Upper lobe of left lung (tissue), 6 donors: ENCODE measurements at regions not wholly inside any gene's neighbourhood (a gene's known extent, or its start where the extent isn't known, plus 50 kb on each side); places are given as distances from the start of the nearest gene placed in this dataset.

Experiments
- ATAC-seq, 2 donors: fragments of 200-7000 bp; cut with Tn5 transposase; one replicate each; pipeline ENCODE4 v1.9.1; 2022; ENCODE audit warnings: mild to moderate bottlenecking in 2 of 2, moderate library complexity in 2 of 2; ENCODE audit not compliant: low FRiP score in 2 of 2
- DNase-seq, 2 donors: peaks; one replicate each; pipeline ENCODE4 v3.0.0-alpha.2; 2019 to 2020
- H3K27ac ChIP-seq, 4 donors: fragments of 200-600 bp; sonication (generic); one replicate each; pipeline ENCODE4 v1.5.1; 2016 to 2019
- H3K27me3 ChIP-seq, 4 donors: fragments of 200-600 bp; sonication (generic); one replicate each; pipeline ENCODE4 v1.5.1; 2017 to 2019
- H3K36me3 ChIP-seq, 4 donors: fragments of 200-600 bp; sonication (generic); one replicate each; pipeline ENCODE4 v1.5.1; 2016 to 2019
- H3K4me1 ChIP-seq, 4 donors: fragments of 200-600 bp; sonication (generic); one replicate each; pipeline ENCODE4 v1.5.1; 2018 to 2019
- H3K4me3 ChIP-seq, 4 donors: fragments of 200-600 bp; sonication (generic); one replicate each; pipeline ENCODE4 v1.5.1; 2017 to 2019; ENCODE audit warnings: mild to moderate bottlenecking in 2 of 4, moderate library complexity in 1 of 4
- H3K9me3 ChIP-seq, 4 donors: fragments of 200-600 bp; sonication (generic); one replicate each; pipeline ENCODE4 v1.5.1; 2018 to 2019
- CTCF ChIP-seq, 6 experiments: fragments of 450-650 bp in 4 of 6; fragments of 200-600 bp in 2 of 6; sonication (generic) in 2 of 6; IDR thresholded peaks; one replicate each; pipeline ENCODE4 v1.5.1; 2016 to 2019; ENCODE audit warnings: antibody characterized with exemption in 6 of 6
- EP300 ChIP-seq, 4 donors: sonication (generic); formaldehyde crosslinking; IDR thresholded peaks; one replicate each; pipeline ENCODE4 v1.5.1; 2017; ENCODE audit warnings: antibody characterized with exemption in 4 of 4, control low read depth in 2 of 4
- POLR2A ChIP-seq, 4 donors: fragments of 450-650 bp; IDR thresholded peaks; one replicate each; pipeline ENCODE4 v1.5.1; 2016 to 2017; ENCODE audit warnings: antibody characterized with exemption in 4 of 4, mild to moderate bottlenecking in 2 of 4
- POLR2AphosphoS5 ChIP-seq, 2 donors: sonication (generic); formaldehyde crosslinking; IDR thresholded peaks; one replicate each; pipeline ENCODE4 v1.5.1; 2017; ENCODE audit warnings: antibody characterized with exemption in 2 of 2
- WGBS, 2 donors: methylation state at CpG; one replicate each; pipeline ENCODE4 v1.1.5; 2017 to 2018; 5-methylcytosine and 5-hydroxymethylcytosine counted together
- donor health status: DM: no; HTN: no; CAD: no; lungs with moderate emphysema.
- donor health status: DM: no; HTN: yes; CAD: no; lungs with severe emphysema.

GRCh38 chr17:5757314-5757907 is 173.1 kb upstream of the NLRP1 start:
- Histone ChIP-seq H3K9me3 (no peaks in the 10 kb centered on the region), H3K4me1 (no peaks in the 10 kb centered on the region), H3K36me3 (no peaks in the 10 kb centered on the region), H3K4me3 (no peak overlapping the region), H3K27me3 (no peaks in the 10 kb centered on the region), H3K27ac (no peak overlapping the region)
- 51 to 53% methylated on average over 7 to 8 of the region's 8 CpGs for WGBS, 2 donors
- DNase-seq (no peak), ATAC-seq (no peak)
- TF ChIP-seq POLR2A (IDR thresholded peaks at IDR 0.05) (no peak), CTCF (IDR thresholded peaks at IDR 0.05) (no peak), POLR2AphosphoS5 (IDR thresholded peaks at IDR 0.05) (no peak), EP300 (IDR thresholded peaks at IDR 0.05) (no peak)

- TF ChIP-seq POLR2AphosphoS5 (IDR thresholded peaks at IDR 0.05): no peak
- H3K4me3 ChIP-seq: no peak overlapping the region
- H3K27me3 ChIP-seq: no peaks in the 10 kb centered on the region
- no peak overlapping the region for H3K27ac ChIP-seq
- peak in 1 of 2 donors; percentile 8 for ATAC-seq
- no peaks in the 10 kb centered on the region for H3K9me3 ChIP-seq
- no peaks in the 10 kb centered on the region for H3K4me1 ChIP-seq
- no peaks in the 10 kb centered on the region for H3K36me3 ChIP-seq
- DNase-seq: no peak
Measured at GRCh38 chr17:5758651-5759050, 174.3 kb upstream of the NLRP1 start.

DNA sequence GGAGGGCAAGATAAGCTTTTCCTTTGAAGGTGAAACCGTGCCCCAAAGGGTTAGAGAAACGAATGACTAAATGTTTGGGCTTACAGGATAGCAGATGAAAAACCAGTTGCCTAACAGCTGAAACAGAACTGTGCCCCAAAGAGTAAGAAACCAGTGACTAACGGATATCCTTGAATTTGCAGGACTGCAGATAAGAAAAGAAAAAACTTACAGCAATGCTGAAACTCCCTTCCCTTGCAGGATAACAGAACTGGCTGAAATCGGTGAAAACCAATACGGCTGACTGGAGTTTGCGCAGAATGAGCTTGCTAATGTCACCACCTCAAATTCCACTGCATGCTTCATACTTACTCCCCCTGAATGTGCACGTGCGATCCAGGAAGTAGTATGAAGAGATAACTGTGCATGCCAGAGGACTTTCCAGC is 175.2 kb upstream of the NLRP1 start:
- no peak for DNase-seq
- Histone ChIP-seq H3K36me3 (no peaks in the 10 kb centered on the region), H3K9me3 (no peaks in the 10 kb centered on the region), H3K4me1 (no peaks in the 10 kb centered on the region), H3K27me3 (no peaks in the 10 kb centered on the region), H3K27ac (no peak overlapping the region), H3K4me3 (no peak overlapping the region)
- TF ChIP-seq CTCF (IDR thresholded peaks at IDR 0.05) (no peak), POLR2A (IDR thresholded peaks at IDR 0.05) (no peak), EP300 (IDR thresholded peaks at IDR 0.05) (no peak), POLR2AphosphoS5 (IDR thresholded peaks at IDR 0.05) (no peak)
- ATAC-seq: no peak
- WGBS, 2 donors: 43 to 56% methylated on average over 8 of the region's 8 CpGs

DNA sequence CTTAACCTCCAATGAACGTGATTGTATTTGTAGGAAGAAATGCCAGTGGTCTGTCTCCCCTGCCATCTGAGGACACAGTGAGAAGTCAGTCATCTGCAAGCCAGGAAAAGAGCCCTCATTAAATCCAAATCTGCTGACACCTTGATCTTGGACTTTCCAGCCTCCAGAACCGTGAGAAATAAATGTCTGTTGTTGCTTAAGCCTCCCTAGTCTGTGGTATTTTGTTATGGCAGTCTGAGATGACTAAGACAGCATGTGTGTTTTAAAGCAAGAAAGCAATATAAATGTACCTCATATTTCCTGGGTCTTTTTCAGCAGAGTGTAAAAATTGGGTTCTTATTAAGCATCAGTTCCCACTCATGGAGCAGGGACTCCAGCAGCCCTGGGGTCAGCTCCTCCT is 177.9 kb upstream of the NLRP1 start:
- ATAC-seq: no peak
- no peak overlapping the region for H3K27ac ChIP-seq
- H3K27me3 ChIP-seq: no peaks in the 10 kb centered on the region
- WGBS, 2 donors: 59 to 69% methylated on average over 2 of the region's 2 CpGs
- H3K9me3 ChIP-seq: no peaks in the 10 kb centered on the region
- H3K4me3 ChIP-seq: no peak overlapping the region
- TF ChIP-seq POLR2A (IDR thresholded peaks at IDR 0.05) (no peak), POLR2AphosphoS5 (IDR thresholded peaks at IDR 0.05) (no peak), CTCF (IDR thresholded peaks at IDR 0.05) (no peak), EP300 (IDR thresholded peaks at IDR 0.05) (no peak)
- DNase-seq: no peak
- H3K36me3 ChIP-seq: no peaks in the 10 kb centered on the region
- H3K4me1 ChIP-seq: no peaks in the 10 kb centered on the region

DNA sequence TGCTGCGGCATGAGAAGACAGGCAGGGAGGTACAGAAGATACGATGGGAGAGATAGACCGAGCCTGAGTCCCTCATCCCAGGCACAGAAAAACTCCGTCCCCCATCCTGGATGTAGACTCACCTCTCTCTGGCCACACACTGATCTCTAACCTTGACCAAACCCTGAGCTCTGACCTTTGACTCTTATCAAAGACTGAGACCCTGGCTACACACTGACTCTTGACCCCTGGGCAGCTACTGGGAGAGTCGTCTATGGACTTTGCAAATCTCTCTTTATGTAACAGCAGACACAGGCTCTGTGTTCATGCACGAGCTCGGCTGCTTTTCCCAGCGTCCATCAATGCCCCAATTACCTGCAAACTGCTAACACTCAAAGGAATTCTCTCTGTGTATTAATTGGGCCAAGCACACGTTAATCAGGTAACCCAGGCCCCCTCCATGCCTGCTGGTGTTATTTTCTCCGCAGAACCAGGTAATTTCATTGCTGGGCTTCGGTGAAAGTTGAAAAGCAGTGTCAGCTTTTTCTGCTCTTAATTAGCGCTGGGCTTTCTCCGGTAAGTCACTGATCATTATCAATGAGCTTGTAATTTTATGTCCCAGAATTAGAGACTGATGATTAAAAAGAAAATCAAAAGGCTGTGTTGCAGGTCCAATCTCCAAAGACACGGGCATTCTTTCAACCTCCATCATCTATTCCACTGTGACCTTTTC is 179.4 kb upstream of the NLRP1 start:
- ATAC-seq: no peak
- WGBS, 2 donors: 57 to 68% methylated on average over 14 of the region's 14 CpGs
- Histone ChIP-seq H3K36me3 (no peaks in the 10 kb centered on the region), H3K27me3 (no peaks in the 10 kb centered on the region), H3K27ac (no peak overlapping the region), H3K4me1 (no peaks in the 10 kb centered on the region), H3K4me3 (no peak overlapping the region), H3K9me3 (no peaks in the 10 kb centered on the region)
- no peak for TF ChIP-seq EP300 (IDR thresholded peaks at IDR 0.05)
- no peak for TF ChIP-seq CTCF (IDR thresholded peaks at IDR 0.05)
- no peak for TF ChIP-seq POLR2A (IDR thresholded peaks at IDR 0.05)
- TF ChIP-seq POLR2AphosphoS5 (IDR thresholded peaks at IDR 0.05): no peak
- DNase-seq: no peak
